ENCODE measurements at regions not wholly inside any gene's neighbourhood (a gene's known extent, or its start where the extent isn't known, plus 50 kb on each side); places are given as distances from the start of the nearest gene placed in this dataset.

DNA sequence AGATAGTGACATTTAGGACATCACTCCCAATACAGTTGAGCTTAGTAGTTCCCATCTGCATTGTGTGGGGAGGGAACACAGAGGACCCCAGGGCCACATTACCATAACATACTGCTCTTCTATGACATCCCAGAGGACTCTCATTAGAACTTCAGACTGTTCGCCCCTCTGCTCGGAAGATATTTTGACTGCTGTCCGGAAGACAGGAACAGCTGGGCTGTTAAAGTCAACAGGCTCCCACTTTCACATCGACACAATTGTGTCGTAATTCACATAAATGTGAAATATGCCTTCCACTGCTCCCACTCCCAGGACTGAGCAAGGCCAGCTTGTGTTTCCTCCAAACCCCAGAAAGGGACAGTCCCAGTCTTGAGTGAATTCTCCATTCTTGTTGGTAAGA is 158.4 kb downstream of the SEC16B start:
- Histone ChIP-seq H3K9me3 (ENCODE audit: low read depth, low read length) (no peaks in the 10 kb centered on the region), H3K27ac (no peak overlapping the region), H3K36me3 (ENCODE audit: insufficient read depth, low read length) (no peaks in the 10 kb centered on the region), H3K9ac (ENCODE audit: insufficient read length) (no peak overlapping the region), H3K4me3 (no peak overlapping the region)
- no peak for TF ChIP-seq POLR2AphosphoS5 (IDR thresholded peaks at IDR 0.05; ENCODE audit: borderline replicate concordance, low read depth, low read length)
- no peak for TF ChIP-seq FOXP2 (optimal IDR thresholded peaks at IDR 0.05; ENCODE audit: control extremely low read depth, extremely low read length, insufficient read depth)
- no peak for TF ChIP-seq EZH2 (IDR thresholded peaks at IDR 0.05)
- no peak for DNase-seq (ENCODE audit: low read depth, low spot score)

DNA sequence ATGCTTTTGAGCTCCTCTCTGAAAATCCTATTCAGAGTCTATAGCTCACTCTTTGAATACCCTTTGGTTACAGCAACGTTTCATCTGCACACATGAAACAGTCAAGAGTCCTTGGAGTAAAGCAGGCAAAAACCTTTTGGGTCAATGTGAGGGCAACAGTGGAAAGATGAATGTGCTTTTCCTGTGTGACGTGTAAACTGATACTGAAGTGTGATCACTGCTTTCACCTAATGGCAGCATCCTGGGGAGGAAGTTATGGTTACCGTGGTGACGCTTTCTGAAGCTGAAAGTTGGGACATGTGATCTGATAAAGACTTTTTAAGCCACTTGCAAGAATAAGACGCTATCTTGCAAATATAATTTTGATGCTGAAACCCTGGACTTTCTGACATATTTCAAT is 160.0 kb downstream of the SEC16B start:
- H3K9me3 ChIP-seq (ENCODE audit: low read depth, low read length): no peaks in the 10 kb centered on the region
- no peak overlapping the region for H3K9ac ChIP-seq (ENCODE audit: insufficient read length)
- H3K27ac ChIP-seq: no peak overlapping the region
- TF ChIP-seq FOXP2 (optimal IDR thresholded peaks at IDR 0.05; ENCODE audit: control extremely low read depth, extremely low read length, insufficient read depth): no peak
- no peak for TF ChIP-seq EZH2 (IDR thresholded peaks at IDR 0.05)
- no peak for TF ChIP-seq POLR2AphosphoS5 (IDR thresholded peaks at IDR 0.05; ENCODE audit: borderline replicate concordance, low read depth, low read length)
- H3K4me3 ChIP-seq: no peak overlapping the region
- DNase-seq (ENCODE audit: low read depth, low spot score): no peak
- no peaks in the 10 kb centered on the region for H3K36me3 ChIP-seq (ENCODE audit: insufficient read depth, low read length)

DNA sequence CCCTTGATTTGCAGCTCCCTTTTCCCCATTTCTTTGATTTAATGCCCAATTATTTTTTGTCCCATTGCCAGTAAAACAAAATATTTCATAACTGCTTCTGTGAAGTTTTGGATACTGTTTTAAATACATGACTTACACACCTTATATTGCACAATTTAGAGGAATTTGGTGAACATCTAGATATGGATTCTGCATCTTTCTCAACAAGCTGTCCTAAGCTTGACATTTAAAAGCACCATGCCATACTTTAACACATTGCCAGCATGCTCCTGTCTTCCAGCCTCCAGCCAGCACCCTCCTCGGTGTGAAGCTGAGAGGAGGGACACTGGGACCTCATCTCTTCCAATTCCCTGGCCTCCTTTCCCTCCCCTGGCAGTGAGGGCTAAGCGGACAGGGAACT is 167.6 kb downstream of the SEC16B start:
- no peaks in the 10 kb centered on the region for H3K36me3 ChIP-seq (ENCODE audit: insufficient read depth, low read length)
- H3K9me3 ChIP-seq (ENCODE audit: low read depth, low read length): no peaks in the 10 kb centered on the region
- no peak overlapping the region for H3K27ac ChIP-seq
- TF ChIP-seq EZH2 (IDR thresholded peaks at IDR 0.05) (no peak), POLR2AphosphoS5 (IDR thresholded peaks at IDR 0.05; ENCODE audit: borderline replicate concordance, low read depth, low read length) (no peak), FOXP2 (optimal IDR thresholded peaks at IDR 0.05; ENCODE audit: control extremely low read depth, extremely low read length, insufficient read depth) (no peak)
- H3K9ac ChIP-seq (ENCODE audit: insufficient read length): no peak overlapping the region
- no peak overlapping the region for H3K4me3 ChIP-seq
- no peak for DNase-seq (ENCODE audit: low read depth, low spot score)

DNA sequence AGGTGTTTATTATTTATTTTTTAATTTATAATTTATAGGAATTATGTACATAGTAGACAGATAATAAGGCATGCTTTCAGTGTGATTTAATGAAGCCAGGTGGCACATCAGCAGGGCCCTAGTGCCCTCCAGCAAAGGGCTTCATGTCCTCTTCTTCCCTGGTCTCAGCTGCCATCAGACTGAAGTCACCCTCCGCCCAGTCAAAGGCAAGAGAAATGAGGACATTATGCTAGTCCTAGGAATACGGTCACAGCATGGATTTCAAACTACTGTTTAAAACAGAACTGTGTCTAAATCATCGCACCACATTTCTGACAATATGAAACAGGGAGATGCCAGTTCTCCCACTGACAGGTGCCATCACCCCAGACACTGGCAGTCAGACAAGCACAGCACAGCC is 168.1 kb downstream of the SEC16B start:
- TF ChIP-seq EZH2 (IDR thresholded peaks at IDR 0.05) (no peak), FOXP2 (optimal IDR thresholded peaks at IDR 0.05; ENCODE audit: control extremely low read depth, extremely low read length, insufficient read depth) (no peak), POLR2AphosphoS5 (IDR thresholded peaks at IDR 0.05; ENCODE audit: borderline replicate concordance, low read depth, low read length) (no peak)
- Histone ChIP-seq H3K27ac (no peak overlapping the region), H3K9me3 (ENCODE audit: low read depth, low read length) (no peaks in the 10 kb centered on the region), H3K4me3 (no peak overlapping the region), H3K9ac (ENCODE audit: insufficient read length) (no peak overlapping the region), H3K36me3 (ENCODE audit: insufficient read depth, low read length) (no peaks in the 10 kb centered on the region)
- no peak for DNase-seq (ENCODE audit: low read depth, low spot score)

DNA sequence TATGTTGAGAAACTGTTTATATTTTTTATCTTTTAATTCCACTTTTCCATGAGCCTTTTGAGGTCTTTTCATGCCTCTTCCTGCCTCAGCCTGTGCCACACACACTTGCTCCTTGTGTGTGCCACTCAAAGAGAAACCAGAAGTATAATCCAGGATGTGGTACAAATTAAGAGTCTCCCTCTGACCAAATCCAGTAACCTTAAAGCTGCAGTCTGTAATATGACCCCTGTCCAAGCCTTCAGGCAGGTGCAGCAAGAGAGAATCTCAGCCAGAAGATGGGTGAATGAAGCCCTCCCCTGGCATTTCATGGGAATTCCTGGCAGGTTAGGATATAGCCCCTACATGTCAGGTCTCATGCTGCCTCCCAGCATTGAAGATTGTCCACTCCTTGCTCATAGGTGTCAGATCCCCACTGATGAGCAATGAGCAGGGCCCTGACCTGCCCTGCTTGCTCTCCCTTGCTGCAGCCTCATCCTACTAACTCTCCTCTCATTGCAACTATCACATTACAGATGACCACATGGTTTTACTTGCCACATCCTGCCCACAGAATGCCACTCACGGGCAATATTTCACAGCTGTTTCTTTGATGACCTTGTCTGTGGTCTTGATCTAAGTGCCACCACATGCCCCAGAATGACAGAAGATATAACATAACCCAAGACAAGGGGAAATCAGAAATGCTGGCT is 169.3 kb downstream of the SEC16B start:
- Histone ChIP-seq H3K36me3 (ENCODE audit: insufficient read depth, low read length) (no peaks in the 10 kb centered on the region), H3K9me3 (ENCODE audit: low read depth, low read length) (no peaks in the 10 kb centered on the region), H3K4me3 (no peak overlapping the region), H3K27ac (no peak overlapping the region), H3K9ac (ENCODE audit: insufficient read length) (no peak overlapping the region)
- no peak for DNase-seq (ENCODE audit: low read depth, low spot score)
- TF ChIP-seq EZH2 (IDR thresholded peaks at IDR 0.05) (no peak), POLR2AphosphoS5 (IDR thresholded peaks at IDR 0.05; ENCODE audit: borderline replicate concordance, low read depth, low read length) (no peak), FOXP2 (optimal IDR thresholded peaks at IDR 0.05; ENCODE audit: control extremely low read depth, extremely low read length, insufficient read depth) (no peak)

DNA sequence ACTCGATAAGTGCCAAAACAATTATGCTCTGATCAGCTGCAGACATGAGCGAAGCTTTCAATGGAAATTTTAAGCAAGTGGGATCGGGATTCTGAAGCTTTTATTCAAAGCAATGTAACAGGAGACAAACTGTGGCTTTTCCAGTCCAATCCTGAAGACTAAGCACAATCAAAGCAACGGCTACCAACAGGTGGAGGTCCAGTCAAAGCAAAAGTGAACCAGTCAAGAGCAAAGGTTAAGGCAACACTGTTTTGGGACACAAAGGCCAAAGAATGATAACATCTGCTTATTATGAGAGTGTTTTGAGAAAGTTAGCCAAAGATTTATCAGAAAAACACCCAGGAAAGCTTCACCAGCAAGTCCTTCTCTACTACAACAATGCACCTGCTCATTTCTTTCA is 170.1 kb downstream of the SEC16B start:
- TF ChIP-seq POLR2AphosphoS5 (IDR thresholded peaks at IDR 0.05; ENCODE audit: borderline replicate concordance, low read depth, low read length) (no peak), EZH2 (IDR thresholded peaks at IDR 0.05) (no peak), FOXP2 (optimal IDR thresholded peaks at IDR 0.05; ENCODE audit: control extremely low read depth, extremely low read length, insufficient read depth) (no peak)
- no peaks in the 10 kb centered on the region for H3K36me3 ChIP-seq (ENCODE audit: insufficient read depth, low read length)
- no peak overlapping the region for H3K4me3 ChIP-seq
- H3K9ac ChIP-seq (ENCODE audit: insufficient read length): no peak overlapping the region
- no peak overlapping the region for H3K27ac ChIP-seq
- no peaks in the 10 kb centered on the region for H3K9me3 ChIP-seq (ENCODE audit: low read depth, low read length)
- no peak for DNase-seq (ENCODE audit: low read depth, low spot score)

DNA sequence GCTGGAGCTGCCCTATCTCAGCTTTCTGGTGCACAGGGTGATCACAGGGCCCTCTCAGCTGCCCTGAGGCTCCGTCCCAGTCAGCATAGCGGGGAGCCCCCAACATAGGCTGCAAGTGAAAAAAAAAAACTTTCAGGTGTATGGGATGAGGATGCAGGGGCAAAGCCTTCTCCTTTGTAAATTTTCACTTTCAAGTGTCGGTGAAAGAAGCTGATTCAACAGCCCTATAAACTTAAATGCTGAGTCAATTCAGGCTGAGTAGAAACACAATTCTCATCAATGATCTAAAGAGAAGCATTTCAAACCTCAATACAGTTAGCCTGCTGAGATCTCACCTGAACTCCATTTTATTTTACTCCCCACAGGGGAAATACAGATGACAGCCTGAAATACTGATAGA is 171.2 kb downstream of the SEC16B start:
- Histone ChIP-seq H3K9ac (ENCODE audit: insufficient read length) (no peak overlapping the region), H3K27ac (no peak overlapping the region), H3K9me3 (ENCODE audit: low read depth, low read length) (no peaks in the 10 kb centered on the region)

DNA sequence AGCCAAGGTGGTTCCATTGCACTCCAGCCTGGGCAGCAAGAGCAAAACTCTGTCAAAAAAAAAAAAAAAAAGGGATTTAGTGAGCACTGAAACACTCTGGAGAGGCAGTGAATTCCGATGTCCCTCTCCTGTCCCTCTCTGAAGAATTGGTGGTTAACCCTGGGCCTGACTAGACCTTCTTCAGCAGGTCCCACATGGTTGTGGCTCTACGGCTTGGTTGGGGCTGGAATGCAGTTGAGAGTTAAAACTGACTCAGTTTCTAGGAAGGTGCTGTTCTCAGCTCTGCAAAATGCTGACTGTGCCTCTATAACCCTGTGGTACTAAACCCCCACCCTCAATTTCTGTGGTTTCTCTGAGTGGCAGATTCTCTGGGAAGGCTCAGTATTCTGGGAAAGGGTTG is 173.3 kb downstream of the SEC16B start:
- TF ChIP-seq FOXP2 (optimal IDR thresholded peaks at IDR 0.05; ENCODE audit: control extremely low read depth, extremely low read length, insufficient read depth) (no peak), EZH2 (IDR thresholded peaks at IDR 0.05) (no peak), POLR2AphosphoS5 (IDR thresholded peaks at IDR 0.05; ENCODE audit: borderline replicate concordance, low read depth, low read length) (no peak)
- no peak overlapping the region for H3K9ac ChIP-seq (ENCODE audit: insufficient read length)
- no peak for DNase-seq (ENCODE audit: low read depth, low spot score)
- no peaks in the 10 kb centered on the region for H3K36me3 ChIP-seq (ENCODE audit: insufficient read depth, low read length)
- no peaks in the 10 kb centered on the region for H3K9me3 ChIP-seq (ENCODE audit: low read depth, low read length)
- no peak overlapping the region for H3K4me3 ChIP-seq
- H3K27ac ChIP-seq: no peak overlapping the region

More for the DNA sequence above, 171.2 kb downstream of the SEC16B start:
- Histone ChIP-seq H3K4me3 (no peak overlapping the region), H3K36me3 (ENCODE audit: insufficient read depth, low read length) (no peaks in the 10 kb centered on the region)
- DNase-seq (ENCODE audit: low read depth, low spot score): no peak
- TF ChIP-seq FOXP2 (optimal IDR thresholded peaks at IDR 0.05; ENCODE audit: control extremely low read depth, extremely low read length, insufficient read depth) (no peak), EZH2 (IDR thresholded peaks at IDR 0.05) (no peak), POLR2AphosphoS5 (IDR thresholded peaks at IDR 0.05; ENCODE audit: borderline replicate concordance, low read depth, low read length) (no peak)

Data from SK-N-MC (cell line).